Activated CD8-positive, alpha-beta memory T cell treated with anti-CD3 and anti-CD28 coated beads, Interleukin-2, amount 50 U/mL, for 48 hours (primary cell): ENCODE measurements at regions not wholly inside any gene's neighbourhood (a gene's known extent, or its start where the extent isn't known, plus 50 kb on each side); places are given as distances from the start of the nearest gene placed in this dataset.
"Not testable (repeated sequence)": the region's sequence is repeated elsewhere in the genome, so short reads cannot be mapped to it uniquely, and the experiment has no call there.

Experiments
- DNase-seq: peaks from one replicate; pipeline ENCODE4 v3.0.0-alpha.2; 2020

DNA sequence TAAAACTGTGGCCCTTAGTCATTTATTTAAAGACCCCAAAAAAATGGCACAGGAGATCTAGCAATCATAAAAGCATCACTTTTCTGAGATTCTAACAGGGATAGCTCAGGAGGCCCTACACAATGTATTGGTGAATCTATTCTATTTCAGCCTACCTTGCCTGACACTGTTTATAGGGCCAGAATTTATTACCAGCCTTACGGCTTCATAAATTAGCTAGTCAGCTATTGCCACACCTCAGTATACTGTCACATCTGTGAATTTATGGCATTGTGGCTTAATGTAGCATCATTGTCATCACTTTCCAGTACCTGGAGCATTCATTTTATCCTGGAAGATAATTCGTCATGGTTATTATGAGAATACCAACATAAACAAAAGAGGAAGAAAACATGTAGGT lies 121.2 kb upstream of the ERG start:
- DNase-seq = no peak

DNA sequence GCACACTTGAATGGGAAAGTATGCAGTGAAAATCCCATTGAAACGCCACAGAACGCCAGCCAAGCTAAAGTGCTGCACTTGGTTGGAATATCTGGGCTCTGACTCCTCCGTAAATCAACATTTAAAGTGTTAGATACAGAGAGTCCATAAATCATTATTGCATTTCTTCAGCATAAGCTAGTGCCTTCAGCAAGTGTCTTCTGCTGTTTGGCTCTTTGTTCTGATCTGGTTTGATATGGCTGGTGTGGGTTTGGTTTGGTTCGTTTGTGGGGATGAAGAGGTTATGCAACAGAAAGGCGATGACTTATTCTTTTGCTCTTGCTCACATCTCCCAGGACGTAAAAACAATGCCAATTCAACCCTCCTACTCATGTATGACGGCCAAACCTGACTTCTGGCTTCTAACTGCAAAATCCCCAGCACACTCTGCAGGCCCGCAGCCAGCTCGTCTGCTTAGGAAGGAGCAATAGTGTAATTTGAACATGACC lies 121.8 kb upstream of the ERG start:
- DNase-seq = no peak

DNA sequence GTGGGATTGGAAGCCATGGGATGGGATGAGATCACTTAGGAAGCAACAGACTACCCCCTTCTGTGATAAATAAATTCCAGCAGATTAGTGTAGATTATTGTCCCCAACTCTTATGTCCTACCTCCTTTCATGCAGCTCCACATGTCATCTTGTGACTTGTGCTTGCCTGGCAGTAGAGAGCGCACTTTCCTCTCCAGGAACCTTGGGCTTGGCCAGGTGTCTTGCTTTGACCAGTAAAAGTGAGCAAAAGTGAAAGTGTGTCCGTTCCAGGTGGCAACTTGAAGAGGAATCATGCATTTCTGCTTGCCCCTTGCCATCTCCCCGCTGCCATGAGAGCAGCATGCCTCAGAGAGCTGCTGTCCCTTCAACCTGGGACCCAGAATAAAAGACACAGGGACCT lies 122.9 kb upstream of the ERG start:
- no peak for DNase-seq

DNA sequence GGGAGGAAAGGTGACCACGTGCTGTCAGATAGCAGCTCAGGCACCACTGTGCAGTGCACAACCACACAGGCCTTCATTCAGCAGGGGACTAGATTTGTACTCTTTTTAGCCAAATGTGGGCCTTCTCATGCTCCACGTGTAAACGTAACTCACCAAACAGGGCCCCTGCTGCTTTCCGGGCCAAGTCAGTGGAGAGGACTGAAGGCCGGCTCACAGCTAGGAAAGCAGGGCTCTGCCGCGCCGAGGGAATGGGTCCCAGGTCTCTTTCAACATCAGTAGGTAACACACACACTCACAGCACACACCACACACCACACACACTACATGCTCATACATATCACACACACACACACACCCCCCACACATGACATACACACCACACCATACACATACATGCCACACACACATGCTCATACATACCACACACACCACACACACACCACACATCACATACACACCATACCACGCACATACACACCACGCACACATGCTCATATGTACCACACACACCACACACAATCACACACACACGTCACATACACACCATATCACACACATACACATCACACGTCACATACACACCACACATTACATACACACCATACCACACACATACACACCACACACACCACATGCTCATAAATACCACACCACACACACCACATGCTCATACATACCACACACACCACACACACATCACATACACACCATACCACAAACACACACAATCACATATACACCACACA lies 124.0 kb upstream of the ERG start:
- no peak for DNase-seq

DNA sequence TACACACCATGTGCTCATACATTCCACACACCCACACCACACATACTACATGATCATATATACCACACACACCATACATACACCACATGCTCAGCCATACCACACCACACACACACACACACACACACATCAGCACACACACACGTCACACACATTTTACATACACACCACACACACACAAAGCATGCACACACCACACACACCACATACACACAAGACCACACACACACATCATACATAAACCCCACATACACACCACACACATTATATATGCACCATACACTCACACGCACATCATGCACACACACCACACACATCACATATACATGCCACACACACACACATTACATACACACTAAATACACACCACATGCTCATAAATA lies 124.5 kb upstream of the ERG start:
- no peak for DNase-seq

DNA sequence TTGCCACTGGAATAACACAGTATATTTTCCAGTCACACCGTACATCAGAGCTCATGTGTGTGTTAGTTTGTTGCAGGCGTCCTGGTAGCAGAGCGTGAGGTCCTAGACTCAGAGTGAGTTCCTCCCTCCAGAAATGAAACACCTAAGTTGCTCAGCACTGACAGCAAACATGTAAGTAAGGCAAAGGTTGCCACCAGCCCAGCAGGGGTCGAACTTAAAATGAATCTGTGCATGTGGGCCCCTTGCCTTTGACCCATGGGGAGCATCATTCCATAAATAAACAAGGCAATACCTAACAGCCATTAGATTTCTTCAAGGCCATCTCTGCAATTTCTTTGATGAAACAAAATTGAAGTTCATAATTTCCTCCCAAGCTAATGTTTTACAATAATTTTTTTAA lies 125.3 kb upstream of the ERG start:
- no peak for DNase-seq

DNA sequence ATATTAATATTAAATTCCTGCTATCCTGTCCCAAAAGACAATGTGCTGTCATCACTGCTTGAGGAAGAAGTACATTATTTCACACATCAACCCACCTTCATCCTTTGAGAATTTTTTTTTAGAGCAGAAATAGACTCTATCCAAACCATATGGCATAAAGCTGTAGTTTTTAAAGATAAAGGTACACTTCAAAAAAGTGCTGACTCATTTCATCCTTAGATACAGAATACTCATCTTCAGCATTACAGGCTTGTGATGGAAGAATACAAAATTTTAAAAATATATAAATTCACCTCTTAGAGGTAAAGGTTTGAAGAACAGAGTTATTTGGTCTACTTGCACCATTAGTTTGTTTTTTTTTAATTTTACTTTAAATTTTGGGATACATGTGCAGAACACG lies 126.7 kb upstream of the ERG start:
- no peak for DNase-seq

DNA sequence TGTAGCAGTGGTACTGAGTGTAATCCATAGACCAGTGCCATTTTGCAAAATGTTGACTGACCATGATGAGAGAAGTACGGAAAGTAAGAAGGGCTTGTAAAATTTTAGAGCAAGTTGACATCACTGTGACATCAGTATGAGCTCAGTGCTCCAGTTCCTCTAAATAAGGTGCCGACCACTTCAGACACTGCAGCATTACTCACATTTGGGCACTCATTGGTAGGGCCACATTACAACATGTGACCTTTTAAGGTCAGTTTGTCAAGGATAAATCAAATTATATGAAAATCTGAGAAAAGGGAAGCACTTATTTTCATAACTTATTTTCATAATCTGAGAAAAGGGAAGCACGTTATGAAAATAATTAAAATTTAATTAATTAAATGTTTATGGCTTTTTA lies 128.0 kb upstream of the ERG start:
- DNase-seq = no peak

DNA sequence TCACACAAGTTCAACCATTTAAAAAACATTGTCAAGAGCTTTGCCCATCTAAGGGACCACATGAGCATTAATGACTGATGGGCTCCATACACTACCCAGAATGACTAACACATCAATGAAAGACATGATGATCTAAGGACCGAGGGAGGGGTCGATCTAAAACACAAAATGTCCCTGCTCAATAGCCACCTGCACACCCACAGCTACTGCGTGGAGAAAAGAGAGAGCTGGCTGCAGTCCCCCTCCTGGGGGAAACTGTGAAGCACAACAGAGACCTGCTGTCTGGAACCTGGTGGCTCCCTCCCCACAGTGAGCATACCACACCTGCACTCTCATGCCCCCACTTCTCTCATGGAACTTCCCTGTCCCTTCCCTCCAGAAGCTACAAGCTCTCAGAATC lies 130.1 kb upstream of the ERG start:
- DNase-seq = no peak

DNA sequence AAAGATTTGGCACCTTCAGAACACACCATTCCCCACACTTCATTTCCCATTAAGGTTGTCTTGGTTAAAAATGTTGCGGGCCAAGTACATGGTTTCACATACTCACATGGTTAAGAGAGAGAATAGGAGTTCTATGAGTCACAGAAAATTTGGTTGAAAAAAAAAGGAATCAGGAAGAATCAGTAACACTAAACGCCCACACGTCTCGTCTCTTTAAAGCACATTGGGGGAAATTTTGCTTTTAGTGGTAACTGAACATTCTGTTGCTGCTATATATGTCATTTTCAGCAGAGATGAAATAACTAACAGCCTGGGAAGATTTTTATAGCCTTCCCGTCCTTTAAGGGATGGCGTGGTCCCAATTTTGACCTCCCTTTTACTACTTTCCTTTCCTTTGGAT lies 132.9 kb upstream of the ERG start:
- no peak for DNase-seq

DNA sequence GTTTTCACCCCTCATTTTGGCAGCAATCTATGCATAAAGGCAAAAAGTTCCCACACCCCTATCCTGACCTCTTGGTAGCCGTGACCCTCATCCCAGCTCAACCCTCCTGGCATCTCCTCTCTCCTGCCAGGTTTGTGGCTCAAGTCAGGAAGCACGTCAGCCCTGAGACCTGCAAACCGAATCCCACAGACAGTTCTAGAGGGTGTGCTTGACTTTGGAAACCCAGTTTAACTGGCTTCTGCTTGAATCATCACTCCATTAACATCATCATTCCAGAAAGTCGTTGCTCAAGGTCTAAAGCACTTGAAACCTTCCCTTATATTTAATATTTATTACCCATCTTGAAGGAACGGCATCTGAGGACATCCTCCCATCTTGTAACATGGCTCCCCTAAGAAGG lies 133.4 kb upstream of the ERG start:
- DNase-seq = no peak

DNA sequence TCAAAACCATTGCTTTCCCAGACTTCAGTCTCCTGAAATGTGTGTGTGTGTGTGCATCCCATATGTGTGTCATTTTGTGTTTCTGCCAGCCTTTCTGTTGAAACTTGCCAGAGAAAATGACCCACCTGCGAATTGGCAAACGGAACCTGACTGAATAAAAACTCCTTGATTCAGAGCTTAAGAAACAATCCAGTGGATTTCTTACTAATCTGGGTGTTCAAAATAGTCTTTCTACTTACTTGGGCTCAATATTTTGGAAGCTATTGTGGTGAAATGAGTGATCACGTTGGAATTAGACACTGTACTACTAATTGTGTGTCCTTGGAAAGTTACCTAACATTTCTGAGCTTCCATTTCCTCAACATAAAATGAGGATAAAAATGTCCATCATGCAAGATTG lies 138.9 kb upstream of the ERG start:
- DNase-seq = no peak

DNA sequence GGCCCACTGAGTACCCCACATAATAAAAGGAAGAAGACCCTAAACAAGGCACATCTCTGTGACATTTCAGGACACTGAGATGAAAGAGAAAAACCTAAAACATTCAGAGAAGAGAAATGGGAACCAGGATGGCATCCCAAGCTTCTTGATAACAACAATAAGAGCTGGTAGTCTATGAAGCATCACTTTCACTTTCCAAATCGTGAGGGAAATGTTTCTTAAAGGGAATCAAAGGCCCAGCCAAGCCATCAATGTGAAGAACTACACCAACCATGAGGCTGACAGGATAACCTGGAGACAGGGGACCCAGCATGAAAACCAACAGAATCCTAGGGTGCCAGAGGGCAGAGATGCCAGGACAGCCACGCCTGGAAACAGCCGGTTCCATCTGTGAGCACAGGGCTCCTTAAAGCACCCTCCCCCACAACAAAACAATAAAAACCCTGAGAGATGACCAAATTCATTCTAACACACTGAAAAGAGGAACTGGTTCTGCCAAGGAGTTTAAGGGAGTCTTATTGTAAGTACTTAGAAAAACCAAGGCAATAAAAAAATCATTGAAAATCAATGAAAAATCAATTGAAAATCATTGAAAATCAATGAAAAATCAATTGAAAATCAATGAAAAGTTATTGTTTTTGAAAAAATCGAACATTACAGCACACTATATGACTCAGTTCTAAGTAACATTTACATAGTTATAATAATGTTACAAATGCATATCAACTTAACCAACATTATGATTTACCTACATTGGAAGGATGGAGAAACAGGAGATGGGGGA lies 141.5 kb upstream of the ERG start:
- DNase-seq = no peak

DNA sequence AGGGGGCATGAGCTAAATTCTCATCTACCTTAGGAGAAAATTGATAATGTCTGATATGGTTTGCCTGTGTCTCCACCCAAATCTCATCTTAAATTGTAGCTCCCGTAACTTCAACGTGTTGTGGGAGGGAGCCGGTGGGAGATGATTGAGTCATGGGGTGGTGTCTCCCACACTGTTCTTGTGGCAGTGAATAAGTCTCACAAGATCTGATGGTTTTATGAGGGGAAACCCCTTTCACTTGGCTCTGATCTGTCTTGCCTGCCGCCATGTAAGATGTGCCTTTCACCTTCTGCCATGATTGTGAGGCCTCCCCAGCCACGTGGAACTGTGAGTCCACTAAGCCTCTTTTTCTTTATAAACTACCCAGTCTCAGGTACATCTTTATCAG lies 142.1 kb upstream of the ERG start:
- not testable (repeated sequence) for DNase-seq

DNA sequence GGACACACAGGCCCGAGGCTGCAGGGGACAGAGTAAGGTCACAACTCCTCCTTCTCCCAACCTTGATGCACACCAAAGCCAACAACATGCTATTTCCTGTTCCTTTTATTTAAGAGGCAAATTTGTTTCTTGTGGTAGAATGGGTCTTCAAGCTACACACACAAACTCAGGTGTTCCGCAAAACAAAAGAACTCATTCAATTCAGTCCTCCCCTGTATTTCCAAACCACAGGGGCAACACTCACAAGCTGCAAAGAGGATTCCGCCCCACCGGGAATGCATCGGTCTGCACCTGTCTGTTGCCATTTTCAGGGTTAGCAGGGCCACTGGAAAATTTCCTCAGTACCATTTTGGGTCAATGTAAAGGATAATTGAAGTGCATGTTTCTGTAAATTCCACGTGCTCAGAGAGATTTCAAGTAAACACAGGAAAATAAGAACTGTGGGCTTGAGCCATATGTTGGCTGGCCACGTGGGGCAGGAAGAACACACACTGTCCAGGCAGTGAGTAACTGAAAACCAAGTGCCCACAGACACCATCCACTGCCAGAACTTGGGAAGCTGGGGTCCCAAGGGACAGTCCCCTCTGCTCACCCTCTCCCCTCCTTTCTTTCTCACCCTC lies 145.2 kb upstream of the ERG start:
- no peak for DNase-seq

DNA sequence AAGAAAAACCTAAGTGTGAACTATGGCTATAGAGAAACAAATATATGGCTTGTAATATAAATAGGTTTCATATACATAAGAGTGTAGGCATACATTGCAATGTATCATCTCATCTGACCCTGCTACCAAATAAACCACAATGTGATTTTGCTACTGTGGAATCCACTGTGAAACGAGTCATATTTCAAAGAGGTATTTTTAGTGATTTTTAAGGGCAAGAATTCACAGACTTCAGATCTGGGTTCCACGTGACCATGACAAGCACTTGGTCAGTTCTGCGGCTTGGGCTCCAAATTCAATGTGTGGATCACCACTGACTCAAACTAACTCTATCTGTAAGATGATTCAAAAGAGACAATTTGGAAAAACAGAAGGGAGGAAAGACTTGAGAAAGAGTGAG lies 147.0 kb upstream of the ERG start:
- no peak for DNase-seq

DNA sequence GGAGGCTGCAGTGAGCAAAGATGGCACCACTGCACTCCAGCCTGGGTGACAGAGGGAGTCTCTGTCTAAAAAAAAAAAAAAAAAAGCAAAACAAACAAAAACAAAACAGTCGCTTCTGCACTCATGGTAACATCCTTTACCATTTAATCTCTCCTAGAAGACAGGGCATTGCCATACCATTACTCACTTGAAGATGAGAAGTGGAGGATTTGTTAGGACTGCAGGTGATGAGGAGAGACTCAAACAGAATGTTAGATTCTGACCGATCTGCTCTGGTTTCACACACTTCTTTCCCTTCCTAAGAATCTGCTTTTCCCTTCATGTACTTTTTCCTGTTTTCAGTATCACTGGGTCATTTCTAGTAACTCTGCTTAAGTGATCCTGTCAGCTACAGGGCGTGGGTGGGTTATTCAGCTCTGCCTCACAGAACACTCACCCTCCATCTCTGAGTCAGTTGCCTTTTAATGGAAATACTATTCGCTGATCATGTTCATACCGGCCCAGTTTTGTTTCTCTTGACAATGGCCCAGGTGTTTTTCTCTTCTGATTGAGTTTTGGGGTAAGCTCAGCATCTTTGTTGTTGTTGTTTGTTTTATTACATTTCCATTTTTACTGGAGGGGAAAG lies 148.0 kb upstream of the ERG start:
- no peak for DNase-seq

DNA sequence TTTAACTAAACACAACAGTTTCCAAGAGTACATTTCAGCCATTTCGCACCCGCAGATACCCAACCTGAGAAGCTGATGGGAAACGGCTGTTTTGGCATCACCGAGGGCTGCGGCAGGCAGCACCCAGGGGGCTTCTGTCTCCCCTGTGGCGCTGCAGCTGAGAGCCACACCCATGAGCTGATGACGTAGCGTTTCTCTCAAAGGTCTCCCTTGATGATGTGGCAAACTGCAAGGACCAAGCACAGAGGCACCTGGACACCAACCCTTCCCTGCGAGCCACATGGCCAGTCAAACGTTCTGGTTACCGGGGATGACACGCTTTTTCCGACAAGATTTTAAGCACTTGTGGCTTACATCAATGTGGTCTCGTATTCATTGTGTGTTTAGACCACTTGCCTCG lies 150.8 kb upstream of the ERG start:
- DNase-seq = no peak

DNA sequence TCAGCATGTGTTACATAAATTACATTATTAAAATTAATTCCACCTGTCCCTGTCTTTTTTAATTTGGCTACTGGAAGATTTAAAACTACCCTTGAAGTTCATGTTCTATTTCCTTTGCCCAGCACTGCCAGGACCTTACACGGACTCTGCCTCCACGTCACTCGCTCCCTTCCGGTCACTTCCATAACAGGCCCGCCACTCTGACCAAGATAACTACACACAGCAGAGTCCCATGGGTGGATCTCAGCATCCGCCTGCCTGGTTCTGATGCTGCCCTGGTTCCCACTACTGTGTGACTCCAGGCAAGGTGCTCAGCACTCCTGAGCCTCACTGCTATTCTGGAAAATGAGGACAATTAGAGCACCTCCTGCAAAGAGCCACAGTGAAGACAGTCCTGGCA lies 153.3 kb upstream of the ERG start:
- no peak for DNase-seq

DNA sequence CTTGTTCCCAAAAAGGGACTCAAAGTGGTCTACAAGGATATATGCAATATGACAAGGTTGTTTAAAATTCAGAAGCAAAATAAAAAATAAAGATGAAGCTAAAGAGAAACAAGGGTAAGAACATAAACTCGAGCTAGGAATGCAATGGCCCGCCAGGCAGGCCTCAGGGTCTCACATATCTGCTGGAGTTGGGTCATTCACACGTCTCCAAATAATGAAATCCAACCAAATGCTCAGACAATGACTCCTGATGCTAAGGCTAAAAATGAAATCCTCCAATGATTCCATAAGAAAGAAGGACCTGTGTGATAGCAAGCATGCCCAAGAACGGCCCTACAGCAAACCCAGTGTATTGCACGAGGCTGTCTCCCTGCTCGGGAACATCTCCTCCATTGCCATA lies 153.3 kb upstream of the ETS2 start:
- no peak for DNase-seq

DNA sequence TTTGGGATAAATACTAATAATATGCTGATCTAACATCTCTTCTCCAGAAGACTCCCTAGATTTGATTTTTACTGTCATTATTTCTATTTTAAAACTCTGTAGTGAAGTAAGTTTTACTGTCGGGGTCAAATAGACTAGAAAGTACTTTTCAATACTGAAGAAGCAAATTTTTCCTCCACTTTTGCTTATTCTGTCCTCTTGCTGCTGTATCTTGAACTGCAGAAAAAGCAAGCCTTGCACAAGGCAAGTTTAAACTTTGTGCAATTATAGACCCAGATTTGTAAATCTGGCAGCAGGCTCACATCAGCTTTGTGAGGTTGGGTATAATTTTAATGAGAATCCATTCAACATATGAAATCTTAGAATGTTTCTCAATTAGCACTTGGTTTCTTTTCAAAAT lies 151.1 kb upstream of the ETS2 start:
- no peak for DNase-seq

DNA sequence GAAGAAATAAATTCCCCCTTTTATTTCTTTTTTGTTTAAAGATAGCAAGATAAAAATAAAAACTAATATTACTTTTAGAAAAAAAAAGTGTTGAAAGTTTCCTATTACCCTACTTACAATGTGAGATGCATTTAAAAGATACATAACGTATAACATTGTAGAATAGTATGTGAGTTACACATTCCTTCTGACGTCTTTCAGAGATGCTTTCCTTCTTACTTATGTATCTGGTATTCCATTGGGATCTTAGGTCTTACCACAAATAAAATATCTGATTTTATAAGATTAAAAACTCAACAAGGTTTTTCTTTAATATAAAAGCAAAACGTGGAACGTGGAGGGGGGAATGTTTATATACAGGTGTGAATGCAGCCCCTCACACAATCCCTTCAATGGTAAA lies 147.2 kb upstream of the ETS2 start:
- DNase-seq = no peak

DNA sequence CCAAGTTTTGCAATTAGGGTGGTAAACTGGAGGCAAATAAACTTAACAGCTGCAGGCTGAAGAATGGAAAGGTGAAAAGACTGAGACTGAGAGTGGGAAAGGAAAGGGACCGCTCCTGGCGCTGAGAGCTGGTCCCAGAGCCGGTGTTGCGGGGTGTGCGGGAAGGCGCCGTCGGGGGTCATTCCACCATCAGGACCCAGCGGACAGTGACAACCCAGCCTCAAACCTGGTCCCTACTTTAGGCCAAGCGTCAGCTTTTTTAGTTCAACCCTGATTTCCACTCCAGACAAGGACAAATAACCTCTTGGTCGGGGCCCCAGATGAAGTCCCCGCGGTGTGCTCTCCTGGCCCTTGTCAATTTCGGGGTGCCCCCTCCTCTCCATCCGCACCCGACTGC lies 145.8 kb upstream of the ETS2 start:
- DNase-seq = no peak
